GM18867 (cell line): ENCODE measurements at regions not wholly inside any gene's neighbourhood (a gene's known extent, or its start where the extent isn't known, plus 50 kb on each side); places are given as distances from the start of the nearest gene placed in this dataset.
"Not testable (repeated sequence)": the region's sequence is repeated elsewhere in the genome, so short reads cannot be mapped to it uniquely, and the experiment has no call there.

Experiments used
- ATAC-seq: cut with Tn5 transposase; IDR thresholded peaks from one replicate; pipeline ENCODE4 v1.9.1; 2021; ENCODE audit warnings: mild to moderate bottlenecking, moderate library complexity; ENCODE audit not compliant: unreplicated experiment

GRCh38 chr9:81455462-81456219, 233.7 kb downstream of the TLE1 start:
- ATAC-seq, result no peak

DNA sequence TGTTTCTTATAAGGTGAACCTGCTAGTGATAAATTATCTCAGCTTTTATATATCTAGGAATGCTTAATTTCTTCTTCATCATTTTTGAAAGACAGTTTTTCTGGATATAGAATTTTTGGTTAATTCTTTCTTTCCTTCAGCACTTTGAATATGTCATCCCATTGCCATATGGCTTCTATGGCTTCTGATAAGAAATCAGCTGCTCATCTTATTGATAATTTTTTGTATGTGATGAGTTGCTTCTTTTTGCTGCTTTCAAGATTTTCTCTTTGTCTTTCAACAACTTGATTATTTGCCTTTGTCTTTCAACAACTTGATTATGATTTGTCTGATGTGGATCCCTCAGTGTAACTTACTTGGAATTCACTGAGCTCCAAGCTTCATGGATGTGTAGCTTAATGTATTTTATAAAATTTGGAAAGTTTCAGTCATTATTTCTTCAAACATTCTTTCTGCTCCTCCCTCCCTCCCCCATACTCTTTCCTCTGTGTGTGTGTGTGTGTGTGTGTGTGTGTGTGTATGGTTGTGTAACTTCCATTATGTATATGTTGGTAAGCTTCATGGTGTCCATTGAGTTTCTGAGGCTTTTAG, 243.9 kb downstream of the TLE1 start:
- ATAC-seq, result no peak

DNA sequence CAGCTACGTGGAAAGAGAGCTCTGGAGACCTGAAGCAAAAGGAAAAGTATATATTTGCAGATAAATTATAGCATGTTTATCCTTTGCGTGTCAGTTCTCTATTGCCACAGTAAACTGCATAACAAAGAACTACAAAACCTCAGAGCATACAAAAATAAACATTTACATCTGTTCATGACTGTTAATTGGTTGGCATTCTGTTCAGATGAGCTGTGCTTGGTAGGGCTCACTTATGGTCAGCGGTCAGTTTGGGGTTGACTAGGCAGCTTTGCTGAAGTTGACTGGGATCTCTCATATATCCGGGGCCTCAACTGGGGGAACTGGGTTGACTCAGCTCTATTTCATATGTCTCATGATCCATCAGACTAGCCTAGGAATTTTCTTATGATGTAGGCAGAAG, 257.7 kb downstream of the TLE1 start:
- no peak for ATAC-seq

- ATAC-seq, result no peak
Observed at GRCh38 chr9:81430727-81431126, 258.6 kb downstream of the TLE1 start.

DNA sequence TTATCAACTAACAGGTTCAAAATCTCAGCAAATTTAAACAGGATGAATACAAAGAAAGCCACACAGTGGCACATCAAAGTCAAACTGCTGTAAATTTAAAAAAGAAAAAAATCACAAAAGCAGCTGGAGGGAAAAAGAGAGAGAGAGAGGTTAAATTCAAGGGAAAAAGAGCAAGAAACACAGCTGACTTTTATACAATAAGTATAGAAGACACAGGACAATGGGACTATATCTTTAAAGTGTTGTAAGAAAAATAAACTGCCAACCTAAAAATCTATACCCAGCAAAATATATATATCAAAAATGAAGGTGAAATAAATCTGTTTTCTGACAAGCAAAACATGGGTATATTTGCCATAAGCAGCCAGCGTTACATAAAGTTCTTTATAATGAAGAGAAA, 261.5 kb downstream of the TLE1 start:
- ATAC-seq, result no peak

DNA sequence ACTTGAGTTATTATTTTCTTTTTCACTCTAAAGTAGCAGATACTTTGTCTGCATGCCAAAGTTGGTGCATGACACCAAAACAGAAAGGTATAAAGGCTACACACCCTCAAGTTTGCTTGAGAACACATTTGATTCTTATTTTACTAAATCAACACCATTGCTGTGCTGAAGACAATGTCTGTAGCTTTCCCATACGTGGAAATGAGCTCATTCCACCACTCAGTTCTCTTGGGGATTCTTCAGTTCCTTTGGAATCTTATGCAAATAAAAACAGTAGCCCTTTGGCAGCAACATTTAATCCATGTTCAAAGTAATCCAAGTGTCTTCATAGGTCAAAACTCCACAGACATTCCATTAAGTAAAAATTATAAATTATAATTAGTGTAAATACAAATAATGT, 264.9 kb downstream of the TLE1 start:
- ATAC-seq, result no peak

GRCh38 chr9:81423589-81424326, 265.6 kb downstream of the TLE1 start:
- ATAC-seq, result no peak

GRCh38 chr9:81421090-81421489, 268.3 kb downstream of the TLE1 start:
- not testable (repeated sequence) for ATAC-seq

DNA sequence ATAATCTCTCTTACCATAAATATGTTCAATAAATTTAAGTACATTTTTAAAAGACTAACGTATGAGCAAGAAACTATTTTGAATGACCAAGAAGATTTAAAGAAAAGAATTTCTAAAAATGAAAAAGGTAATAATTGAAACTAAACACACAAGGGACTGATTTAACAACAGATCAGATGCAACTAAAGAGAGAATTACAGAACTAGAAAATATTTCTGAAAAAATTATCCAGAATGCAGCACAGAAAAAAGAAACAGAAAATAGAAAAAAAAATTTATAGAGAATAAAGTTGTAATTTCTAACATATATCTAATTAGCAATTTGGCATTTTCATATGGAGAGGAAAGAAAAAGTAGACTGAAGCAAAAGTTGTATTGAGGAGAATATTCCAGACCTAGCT, 269.3 kb downstream of the TLE1 start:
- ATAC-seq, result no peak

DNA sequence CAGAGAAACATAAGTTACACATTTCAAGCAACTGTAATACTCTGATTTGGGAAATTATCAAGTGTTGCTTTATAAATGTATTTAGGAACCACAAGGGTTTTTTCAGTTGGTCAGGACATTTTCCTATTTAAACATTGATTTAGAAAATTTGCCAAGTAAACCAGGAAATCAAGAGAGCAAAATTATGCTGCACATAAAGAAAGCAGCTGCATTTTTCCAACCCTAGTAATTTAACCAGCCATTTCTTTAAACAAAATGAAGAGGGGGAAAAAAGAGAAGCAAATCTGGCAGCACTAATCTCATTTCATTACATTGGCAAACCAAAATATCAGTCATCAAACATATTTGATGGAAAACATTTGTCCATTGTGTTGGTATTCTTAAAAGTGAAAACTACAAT, 271.4 kb downstream of the TLE1 start:
- no peak for ATAC-seq

- ATAC-seq, result no peak
Observed at GRCh38 chr9:81417299-81417675, 272.1 kb downstream of the TLE1 start.

DNA sequence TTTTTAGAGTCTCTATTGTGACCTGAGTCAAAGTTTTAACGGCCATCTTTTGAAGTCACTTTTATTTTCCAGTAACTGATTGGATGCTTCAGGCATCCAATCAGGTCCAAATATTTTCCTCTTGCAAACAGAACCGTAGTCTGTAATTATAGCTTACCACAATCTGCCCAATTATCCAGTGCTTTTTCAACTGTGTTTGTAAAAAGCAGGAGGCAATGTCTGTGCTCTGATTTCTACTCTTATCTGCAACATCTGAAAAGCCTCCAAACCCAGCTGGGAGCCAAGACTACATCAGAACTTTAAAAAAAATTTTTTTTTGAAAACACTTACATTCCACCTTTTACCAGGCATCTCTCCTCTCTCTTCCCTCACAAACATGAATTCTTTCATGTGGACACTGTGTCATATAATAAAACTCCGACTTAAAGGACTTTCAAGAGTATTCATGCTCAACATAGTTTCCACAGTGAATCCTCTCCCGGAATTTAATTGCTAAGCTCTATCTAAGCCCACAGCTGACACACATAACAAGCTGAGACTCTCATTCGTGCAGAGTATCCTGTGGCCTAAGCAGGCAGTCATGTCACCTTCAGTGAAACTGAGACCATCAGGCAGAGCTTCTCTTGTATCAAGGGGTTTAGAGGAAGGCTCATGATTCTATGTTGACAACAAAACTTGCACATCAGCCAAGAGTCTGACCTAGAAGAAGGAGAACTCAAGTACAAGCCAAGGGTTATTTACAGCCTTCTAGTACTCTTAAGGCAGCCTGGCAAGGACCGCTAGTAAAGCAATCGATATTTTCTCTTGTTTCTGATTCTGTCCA, 272.7 kb downstream of the TLE1 start:
- ATAC-seq, result no peak

- ATAC-seq, result no peak
Observed at GRCh38 chr9:81414836-81415235, 274.5 kb downstream of the TLE1 start.

- no peak for ATAC-seq
Observed at GRCh38 chr9:81411961-81412360, 277.4 kb downstream of the TLE1 start.

- ATAC-seq, result no peak
Observed at GRCh38 chr9:81410201-81410600, 279.1 kb downstream of the TLE1 start.

DNA sequence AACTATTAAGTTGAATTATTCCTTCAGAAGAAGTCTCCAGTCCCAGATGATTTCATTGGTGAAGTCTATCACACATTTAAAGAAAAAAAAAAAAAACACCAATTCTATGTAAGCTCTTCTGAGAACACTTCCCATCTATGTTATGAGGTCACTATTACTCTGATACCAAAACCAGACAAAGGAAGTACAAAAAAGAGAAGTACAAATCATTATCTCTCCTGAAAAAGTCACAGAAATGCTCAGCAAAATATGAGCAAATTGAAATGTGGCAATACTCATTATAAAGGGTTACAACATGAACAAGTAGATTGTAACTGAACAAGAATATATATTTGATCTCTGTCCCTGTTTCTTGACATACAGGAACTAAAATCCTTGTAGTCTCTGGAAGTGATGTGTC, 280.4 kb downstream of the TLE1 start:
- ATAC-seq, result no peak

DNA sequence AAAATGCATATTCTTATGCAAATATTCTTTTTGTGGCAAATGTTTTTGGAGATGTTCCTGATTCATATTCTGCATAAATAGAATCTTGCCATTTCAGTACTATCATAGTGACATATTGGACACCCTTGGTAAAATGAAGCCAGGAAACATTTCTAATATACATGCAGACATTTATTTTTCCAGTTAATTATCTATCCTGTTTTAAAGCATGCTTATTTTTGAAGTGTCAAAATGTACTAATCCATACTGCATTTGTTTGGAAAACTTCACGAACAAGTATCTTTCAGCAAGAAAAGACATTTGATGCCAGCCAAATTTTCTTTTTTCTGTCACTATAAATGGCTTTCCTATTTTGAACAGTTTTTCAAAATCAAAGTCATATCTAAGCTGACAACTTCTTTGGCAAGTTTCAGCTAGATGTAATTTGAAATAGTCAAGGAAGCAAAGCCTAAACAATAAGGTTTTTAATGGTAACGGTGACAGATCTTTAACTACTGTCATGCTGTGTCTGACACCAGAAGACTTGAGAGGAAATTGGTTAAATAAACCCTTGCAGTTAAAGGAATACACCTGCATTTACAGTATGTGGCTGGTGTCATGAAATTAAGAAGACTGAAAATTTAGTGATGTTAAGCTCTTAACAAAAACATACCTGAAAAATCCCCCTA, 284.3 kb downstream of the TLE1 start:
- ATAC-seq, result no peak

DNA sequence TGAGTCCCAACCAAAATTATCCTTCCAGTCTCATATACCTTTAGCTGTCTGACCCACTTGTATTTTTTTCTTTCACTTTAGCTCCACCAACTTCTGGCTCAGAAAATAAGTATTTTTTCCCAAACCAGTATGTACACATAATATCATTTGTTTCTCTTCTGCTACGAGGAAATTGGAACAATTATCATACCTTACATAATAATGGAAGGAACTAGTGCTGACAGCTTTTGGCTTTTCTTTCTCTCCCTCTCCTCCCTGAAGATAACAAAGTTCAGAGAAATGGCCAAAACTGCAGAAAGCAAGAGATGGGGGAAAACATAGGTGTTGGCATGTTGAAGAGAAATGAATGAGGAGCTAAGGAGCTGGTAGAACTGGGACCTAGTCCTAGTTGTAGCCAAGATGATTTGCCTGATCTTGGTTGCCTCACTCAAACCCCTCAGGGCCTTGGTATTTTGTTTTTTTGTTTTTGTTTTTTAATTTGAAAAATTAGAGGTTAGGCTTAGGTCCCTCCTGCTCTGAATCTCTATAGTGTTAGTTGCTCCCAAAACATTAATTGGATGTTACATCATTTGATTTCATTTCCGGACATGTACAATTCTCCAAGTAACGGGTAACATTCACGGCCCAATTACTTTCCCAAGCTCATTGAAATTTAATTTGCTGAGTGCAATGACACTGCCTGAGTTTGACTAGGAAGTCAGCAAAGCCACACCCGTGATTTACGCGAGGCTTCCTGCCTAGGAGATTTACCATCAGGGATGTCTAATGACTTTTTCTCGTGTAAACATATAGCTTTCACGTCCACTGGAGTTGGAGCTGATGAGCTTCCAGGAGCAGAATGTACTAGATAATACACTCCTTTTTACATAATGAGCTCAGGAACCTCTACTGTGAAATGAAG, 291.6 kb downstream of the TLE1 start:
- ATAC-seq, result no peak

DNA sequence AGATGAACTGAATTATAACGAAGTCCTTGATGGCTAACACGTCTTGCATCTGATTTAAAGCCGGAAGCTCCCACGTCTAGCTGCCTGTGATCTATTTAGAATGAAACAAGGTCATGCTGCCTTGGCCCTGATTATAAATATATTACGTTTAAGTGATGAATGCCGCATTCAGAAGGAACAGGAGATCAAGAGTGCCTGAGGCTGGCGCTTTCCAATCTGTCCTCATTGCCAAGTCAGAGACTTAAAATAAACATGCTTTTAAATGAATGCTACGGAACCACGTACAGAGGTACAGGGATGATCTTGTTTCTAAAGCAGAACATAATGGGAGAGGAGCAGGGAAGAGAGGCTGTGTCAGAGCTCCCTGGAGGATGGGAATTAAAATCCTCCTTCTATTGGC, 292.8 kb downstream of the TLE1 start:
- ATAC-seq, result no peak

DNA sequence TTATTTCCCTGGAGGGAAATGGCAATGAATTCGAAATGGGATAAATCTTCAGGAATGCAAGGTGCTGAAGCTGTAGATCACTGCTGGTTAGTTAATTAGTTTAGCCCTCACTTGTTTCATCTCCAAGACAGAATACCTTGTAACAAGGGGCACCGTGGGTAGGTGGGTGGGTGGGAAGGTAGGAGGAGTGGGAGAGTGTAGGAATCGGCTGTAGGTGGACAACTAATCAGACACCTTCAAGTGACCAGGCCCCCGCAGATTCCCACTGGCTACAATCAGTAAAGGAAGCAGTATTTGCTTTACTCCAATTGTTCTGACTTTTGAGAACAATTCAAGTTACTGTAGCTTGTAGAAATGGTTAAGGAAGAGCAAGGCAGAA, 293.7 kb downstream of the TLE1 start:
- ATAC-seq, result no peak
